Left cardiac atrium (tissue), 4 donors: ENCODE measurements at regions not wholly inside any gene's neighbourhood (a gene's known extent, or its start where the extent isn't known, plus 50 kb on each side); places are given as distances from the start of the nearest gene placed in this dataset.
A peak's percentile ranks its signal among the peaks of the same experiment; 100 is the strongest.
"Not testable (repeated sequence)": the region's sequence is repeated elsewhere in the genome, so short reads cannot be mapped to it uniquely, and the experiment has no call there.

Source experiments
- ATAC-seq, 2 donors: fragments of 200-7000 bp; cut with Tn5 transposase; one replicate each; pipeline ENCODE4 v1.9.1; 2020; ENCODE audit warnings: mild to moderate bottlenecking in 2 of 2, moderate library complexity in 2 of 2
- DNase-seq: peaks from one replicate; pipeline ENCODE4 v3.0.0-alpha.2; 2020
- intact Hi-C, 2 donors: fragments of 100-400 bp; cut with DNase I; formaldehyde crosslinking; loops; one replicate each; pipeline versions ENCODE4 v1.14.1 to v1.15.1; 2022 to 2023
- donor health status: DM: no; HTN: yes; CAD: no.
- donor health status: DM: no; HTN: yes; CAD: no; lungs with severe emphysema.
- donor health status: DM: yes; HTN: yes; CAD: no.
- donor health status: Dilated cardiomyopathy.

DNA sequence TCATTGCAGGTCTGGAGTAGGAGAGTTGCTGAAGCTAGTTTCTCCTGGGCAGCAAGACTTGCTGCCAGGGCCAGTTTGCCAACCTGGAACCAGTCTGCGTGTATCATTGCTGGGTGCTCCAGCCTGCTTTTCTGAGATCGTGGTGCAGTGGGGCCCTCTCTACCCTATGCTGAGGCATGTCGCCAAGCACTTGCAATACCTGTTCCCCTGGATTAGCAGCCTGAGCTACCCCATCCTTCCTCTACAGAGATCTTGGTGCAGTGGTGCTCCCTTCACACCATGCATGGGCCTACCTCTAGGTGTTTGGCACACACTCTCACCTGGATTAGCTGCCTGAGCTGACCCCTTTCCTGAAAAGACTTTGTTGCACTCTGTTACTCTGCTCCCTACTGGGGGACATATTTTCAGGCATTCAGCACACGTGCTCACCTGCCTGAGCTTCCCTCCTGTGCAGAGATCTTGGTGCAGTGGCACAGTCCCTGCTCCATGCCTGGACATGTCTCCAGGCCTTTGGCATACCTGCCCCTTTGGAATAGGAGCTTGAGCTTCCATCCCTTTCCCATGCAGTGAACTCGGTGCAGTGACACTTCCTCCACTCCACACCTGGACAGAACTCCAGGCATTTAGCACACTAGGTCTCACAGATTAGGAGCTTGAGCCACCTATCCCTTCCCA, 133.7 kb upstream of the CXCL13 start:
- ATAC-seq (no peak), DNase-seq (no peak)
- intact Hi-C loops: no loop called here

DNA sequence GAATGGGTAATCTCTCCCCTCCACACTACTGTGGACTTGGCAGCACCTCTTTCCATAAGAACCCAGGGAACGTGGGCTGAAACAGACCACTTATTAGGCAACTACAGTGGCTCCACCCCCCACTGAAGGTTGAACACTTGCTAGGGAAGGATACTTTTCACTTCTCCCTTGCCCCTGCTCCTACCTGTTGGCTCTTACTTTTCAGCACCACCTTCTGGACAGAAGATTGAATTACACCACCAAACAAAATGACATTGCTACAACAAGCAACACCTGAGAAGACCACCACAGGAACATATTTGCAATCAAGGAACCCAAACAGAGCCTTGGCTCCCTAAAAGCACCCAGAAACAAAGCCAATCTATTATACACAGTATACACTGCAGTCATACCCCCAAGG, 132.1 kb upstream of the CXCL13 start:
- ATAC-seq (no peak), DNase-seq (no peak)
- intact Hi-C loops: no loop called here

DNA sequence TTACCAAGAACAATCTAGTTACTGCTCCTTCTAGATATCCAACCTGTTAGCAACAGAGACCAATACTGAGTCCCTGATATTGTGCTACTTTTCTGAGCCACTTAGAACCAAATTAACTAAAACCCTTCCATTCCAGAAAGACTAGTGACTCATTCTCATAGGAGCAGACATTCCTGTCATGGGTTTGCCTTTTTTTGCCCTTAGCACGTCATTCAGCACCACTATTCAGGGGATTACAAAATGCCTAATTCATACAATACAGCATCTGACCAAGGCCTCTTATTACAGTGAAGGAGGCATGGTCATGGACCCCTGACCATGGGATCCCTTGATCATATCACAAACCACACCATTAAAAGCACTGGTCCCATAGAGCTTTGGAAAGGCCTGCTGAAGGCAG, 123.8 kb upstream of the CXCL13 start:
- ATAC-seq (no peak), DNase-seq (no peak)
- intact Hi-C loops: no loop called here

DNA sequence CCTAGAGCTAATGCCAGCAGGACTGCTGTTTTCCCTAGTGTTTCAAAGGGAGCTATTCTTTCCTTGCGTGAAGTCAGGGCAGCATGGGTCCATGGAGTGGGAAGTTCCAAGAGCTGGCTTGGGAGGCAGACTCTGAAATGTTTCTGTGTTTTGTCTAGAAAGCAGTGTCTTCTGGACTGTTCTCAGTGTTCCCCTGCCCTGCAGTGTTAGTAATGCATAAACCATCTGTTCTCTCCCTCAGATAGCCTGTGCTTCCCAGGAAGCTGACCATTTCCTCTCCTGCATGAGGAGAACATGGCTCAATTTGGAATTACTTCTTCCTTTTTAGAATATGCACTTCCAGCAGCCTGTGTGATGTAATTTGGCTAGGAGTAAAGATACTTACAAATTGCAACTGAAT, 116.7 kb upstream of the CXCL13 start:
- no peak for DNase-seq
- intact Hi-C loops: no loop called here

DNA sequence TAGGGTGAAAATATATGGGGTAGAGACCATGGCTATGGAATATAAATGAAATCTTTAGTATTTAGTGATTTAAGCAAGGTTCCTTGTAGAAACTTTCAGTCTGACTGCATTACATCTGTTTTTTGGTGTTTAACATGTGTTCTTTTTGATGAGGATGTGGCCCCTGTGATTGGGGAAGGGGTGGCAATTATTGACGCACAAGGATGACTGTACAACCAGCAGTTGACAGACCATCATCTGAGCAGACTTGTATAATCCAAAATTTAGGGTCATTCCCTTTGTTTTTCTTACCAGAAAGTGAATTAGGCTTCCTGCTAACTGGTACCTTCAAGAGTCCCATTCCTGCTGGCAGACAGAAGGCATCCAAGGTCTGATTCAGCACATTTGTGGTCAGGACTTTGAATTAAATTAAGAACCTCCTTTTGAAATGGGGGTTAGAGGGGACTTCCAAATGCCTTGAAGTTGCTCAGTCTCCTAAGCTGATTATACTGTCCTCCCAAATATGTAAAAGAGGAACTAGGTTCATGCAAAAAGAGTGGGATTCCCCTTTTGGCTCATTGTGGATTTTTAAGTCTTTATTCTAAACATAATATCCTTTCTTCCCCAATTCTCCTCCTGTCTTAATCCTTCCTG, 112.4 kb upstream of the CXCL13 start:
- intact Hi-C loops: no loop called here
- ATAC-seq (no peak), DNase-seq (no peak)

More for the DNA sequence above, 116.7 kb upstream of the CXCL13 start:
- peak; percentile 41 to 73 for ATAC-seq

DNA sequence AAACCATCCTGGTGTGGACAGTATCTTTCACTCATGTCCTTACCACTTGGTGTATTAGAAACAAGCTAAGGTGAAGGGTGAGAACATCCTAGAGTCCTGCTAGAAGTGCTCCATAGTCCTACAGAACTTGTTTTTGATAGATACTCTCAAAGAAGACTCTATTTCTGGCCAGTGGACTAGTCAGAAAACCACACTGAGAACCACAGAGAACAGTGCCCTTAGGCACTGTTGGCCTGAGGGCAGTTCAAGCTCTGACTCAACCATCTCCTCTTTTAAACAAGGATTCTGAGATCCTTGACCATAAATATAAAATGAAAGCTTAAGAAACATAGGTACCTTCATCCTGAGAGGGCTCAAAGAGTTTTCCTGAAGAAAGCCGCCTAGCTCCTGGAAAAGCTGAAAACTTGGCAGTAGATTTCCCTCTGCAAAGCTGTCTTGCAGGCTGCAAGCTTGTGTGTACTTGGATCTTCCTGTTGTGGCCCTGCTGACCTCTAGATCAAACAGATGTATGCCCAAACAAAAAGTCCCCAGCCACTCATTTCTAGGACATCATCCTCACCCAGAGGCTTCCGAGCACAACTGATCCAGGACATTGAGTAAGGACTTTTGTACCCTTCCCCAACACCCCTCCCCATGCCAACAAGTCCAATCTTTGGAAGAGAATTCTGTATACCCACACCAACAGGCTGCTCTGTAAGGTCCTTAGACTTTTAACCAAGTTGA, 111.6 kb upstream of the CXCL13 start:
- ATAC-seq: no peak
- DNase-seq: no peak
- intact Hi-C loops: no loop called here

DNA sequence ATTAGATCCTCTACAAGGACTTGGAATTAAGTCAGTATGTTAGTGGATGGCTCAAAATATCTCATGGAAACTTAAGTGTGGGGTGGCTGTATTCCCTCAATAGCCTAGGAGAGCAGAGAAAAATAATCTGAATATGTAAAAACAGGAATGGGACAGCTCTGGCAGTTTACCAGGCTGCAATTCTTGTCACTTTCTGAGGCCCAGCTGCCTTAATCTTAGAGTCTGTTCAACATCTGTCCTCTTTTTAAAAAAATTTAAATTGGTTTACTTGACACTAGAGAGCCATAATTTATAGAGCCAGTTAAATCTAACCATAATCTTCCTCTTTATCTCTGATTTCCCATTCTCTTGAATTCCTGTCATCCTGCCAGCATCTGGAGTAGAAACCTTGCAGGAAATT, 109.2 kb upstream of the CXCL13 start:
- intact Hi-C loops: no loop called here
- DNase-seq (no peak), ATAC-seq (no peak)

DNA sequence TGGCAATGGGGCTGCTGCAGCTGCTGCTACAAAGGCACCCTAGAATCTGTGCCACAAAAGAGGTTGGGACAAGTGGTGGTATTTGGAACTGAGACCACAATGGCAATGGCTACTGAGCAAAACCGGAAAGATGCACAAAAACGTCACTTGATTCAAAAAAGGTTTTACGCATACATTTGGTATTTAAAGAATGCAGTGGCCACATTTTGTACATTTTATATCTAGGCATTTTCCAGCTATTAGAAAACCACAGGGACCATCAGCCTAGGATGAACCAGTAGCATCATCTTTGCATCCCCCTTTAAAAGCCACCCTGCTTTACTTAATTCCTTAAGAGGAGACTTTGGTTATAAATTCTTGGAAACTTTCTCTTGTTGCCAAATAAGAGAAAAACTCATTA, 104.8 kb upstream of the CXCL13 start:
- DNase-seq (no peak), ATAC-seq (no peak)
- intact Hi-C loops: no loop called here

DNA sequence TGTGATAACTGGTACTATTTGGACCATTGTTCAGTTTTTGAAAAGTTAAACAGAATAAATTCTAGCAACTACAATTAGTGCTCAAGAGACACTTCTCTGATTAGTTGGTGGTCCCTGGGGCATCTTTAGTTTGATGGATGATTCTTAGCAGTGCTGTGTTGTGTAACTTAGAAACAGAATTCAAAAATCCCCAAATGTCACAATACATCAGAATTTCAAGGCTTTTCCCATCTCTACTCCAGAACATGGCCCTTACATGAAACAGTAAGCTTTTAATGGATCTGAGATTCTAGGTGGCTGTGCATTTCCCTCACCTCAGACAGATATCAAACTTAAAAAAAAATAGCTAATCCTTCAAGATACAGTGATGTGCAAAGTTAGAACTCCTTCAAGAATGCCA, 104.4 kb upstream of the CXCL13 start:
- no peak for ATAC-seq
- intact Hi-C loops: no loop called here
- DNase-seq: no peak

DNA sequence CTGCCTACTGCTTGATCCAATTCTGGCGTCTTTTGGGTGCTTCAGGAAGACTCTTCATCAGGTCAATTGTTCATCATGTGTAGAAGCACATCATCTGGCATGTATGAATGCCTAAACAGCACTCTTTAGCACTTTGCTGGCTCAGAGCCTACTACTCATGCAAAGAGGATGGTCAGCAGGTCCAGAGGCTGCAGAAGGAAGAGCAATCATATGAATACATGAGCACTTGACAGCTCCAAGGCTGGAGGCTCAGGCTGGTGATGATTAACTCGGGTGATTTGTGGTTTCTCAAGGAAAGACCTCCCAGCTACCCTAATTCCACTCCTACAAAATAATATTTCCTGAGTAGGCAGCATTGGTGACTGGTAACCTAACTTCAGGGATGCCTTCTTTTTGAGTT, 103.8 kb upstream of the CXCL13 start:
- ATAC-seq (no peak), DNase-seq (no peak)
- intact Hi-C loops: no loop called here

DNA sequence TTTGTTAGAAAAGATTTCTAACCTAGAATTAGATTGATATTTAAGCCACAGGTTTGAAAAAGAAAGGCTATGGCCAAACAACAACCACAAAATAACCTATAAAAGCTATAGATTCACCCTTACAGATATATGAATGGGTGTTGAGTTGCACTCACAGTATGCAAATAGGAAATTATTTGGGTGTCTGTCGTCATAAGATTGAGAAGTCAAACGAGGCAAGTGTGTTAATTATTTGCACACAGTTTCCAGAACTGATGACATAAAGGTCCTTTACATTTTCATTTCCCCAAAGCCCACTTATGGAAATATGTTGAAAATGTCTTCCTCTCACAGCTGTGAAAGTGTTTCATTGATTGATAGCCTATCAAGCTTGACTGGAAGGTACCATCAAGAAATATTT, 101.2 kb upstream of the CXCL13 start:
- intact Hi-C loops: no loop called here
- DNase-seq (no peak), ATAC-seq (no peak)

DNA sequence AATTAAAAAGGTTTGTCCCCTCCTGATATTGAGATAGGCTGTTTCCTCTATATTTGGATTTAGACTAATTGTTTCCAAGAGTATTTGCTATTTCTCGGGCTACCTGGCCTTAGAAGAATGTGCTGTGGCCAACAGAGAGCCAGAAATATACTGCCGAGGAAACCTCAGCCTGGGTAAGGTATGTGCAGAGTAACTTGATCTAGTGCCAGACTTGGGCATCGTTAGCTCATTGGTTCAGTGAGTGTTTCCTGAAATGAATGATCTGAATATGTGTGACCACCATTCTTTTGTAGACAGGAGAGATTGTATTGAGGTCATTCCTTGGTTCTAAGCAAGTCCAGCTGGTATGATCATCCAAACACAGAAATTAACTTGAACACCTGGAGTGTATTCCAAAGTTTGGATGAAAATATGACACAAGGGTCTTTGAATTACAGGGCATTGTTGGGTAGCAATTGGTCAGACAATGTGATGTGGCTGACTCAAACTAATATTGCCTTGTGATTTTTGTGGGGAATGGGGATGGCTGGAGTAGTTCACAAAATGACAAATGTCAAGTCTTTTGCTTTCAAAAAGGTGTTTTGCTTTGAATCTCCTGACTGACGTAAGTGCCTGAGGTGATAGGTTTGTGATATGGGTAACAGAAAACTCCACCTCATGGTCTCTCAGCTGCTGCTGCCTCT, 100.2 kb upstream of the CXCL13 start:
- no peak for DNase-seq
- no peak for ATAC-seq
- intact Hi-C loops: no loop called here

DNA sequence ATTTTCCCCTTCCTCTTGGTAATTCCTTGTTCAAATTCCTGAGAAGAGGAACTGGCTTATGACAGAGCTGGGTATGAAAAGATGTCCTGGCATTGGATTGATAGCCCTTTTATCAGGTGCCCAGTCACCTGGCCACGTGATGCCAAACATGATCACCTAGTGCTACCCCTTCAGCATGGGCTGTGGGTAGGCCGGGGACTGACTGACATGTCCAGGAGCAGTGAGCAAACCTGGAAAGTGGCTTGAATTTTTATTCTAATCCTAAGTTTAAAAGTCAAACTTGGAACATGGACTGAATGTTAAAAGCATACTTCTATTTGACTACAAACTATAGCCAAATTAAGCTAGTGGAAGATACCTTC, 99.7 kb upstream of the CXCL13 start:
- intact Hi-C loops: no loop called here
- no peak for DNase-seq
- ATAC-seq: no peak

DNA sequence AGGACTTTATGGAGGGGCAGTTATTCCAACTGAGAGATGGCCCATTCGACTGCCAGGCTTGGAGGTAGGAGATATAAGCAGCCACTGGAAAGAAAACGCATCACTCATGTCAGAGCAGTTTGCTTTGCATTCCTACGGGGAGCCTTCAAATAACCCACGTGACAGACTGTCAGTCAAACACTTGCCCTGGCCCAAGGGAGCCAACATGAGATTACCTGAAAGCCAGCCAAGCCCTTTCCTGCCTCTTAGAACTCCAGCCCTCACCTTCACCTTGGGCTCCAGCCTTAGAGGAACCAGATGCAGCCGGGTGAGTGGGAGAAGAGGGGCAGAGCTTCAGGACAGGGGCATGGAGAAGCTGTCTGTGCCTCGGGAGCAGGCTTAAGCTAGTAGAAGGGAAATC, 95.3 kb upstream of the CXCL13 start:
- DNase-seq (no peak), ATAC-seq (no peak)
- intact Hi-C loops: no loop called here

DNA sequence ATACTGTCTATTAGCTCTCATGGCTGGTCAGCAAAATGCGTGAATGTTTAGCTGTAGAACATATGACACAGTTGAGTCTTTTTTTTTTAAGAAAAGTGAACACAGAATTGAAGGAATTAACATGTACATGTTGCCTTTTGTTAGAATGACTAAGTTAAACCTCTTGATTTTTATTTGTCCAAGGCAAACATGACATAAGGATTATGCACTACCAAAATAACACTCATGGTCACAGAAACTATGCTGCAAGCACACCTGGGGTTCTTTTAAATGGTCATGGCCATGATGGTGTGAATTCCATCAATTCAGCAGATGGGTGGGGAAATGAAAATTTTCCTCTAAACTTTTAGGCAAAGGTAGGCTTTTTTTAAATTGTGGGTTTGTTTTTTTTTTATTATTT, 80.1 kb upstream of the CXCL13 start:
- DNase-seq: no peak
- no peak for ATAC-seq
- intact Hi-C loops: no loop called here

DNA sequence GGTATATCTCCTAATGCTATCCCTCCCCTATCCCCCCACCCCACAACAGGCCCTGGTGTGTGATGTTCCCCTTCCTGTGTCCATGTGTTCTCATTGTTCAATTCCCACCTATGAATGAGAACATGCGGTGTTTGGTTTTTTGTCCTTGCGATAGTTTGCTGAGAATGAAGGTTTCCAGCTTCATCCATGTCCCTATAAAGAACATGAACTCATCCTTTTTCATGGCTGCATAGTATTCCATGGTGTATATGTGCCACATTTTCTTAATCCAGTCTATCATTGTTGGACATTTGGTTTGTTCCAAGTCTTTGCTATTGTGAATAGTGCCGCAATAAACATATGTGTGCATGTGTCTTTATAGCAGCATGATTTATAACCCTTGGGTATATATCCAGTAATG, 77.7 kb upstream of the CXCL13 start:
- intact Hi-C loops, DNase-seq, ATAC-seq: not testable (repeated sequence)

DNA sequence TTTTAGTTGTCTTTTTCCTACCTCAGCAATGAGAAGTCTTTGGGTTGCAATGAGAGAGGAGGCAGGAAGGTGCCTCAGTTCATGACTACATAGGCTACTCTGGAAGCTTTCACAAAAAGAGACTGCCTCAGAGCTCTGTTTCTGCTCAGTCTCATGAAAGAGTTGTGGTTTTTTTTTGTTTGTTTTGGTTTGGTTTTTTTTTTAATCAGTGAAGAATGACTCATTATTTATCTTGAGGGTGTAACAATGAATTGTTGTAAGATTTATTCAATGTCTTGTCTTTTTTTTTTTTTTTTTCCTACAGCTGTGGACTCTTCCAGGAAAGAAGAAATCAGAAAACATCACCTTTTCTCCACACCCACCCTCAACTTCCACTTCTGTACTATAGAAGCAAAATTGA, 67.5 kb upstream of the CXCL13 start:
- ATAC-seq: peak in 1 of 2 donors; percentile 94
- no peak for DNase-seq

DNA sequence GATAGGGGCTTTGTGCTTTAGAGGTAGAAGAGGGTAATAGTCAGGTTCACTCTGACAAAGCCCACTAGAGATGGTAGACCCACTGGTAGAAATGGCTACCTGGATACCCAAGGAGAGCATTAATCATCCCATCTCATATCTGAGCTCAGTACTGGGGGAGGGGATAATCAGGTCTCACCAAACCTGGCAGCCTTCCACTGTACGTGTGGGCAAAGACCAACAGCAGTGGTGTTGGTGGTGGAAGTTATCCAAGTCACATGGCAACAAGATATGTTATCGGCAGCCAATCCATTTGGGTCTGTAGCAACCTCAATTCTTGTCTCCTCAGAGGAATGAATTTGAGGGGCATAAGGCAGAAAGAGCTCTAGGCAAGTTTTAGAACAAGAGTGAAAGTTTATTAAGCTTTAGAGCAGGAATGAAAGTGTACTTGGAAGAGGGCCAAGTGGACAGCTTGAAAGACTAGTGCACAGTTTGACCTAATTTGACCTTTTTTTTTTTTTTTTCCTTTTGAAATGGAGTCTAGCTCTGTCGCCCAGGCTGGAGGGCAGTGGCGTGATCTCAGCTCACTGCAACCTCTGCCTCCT, 67.0 kb upstream of the CXCL13 start:
- ATAC-seq (peak in 1 of 2 donors; percentile 81), DNase-seq (no peak)
- intact Hi-C loops: no loop called here

More for the DNA sequence above, 67.5 kb upstream of the CXCL13 start:
- intact Hi-C loops: no loop called here
